GM23338 (cell line): ENCODE measurements at regions not wholly inside any gene's neighbourhood (a gene's known extent, or its start where the extent isn't known, plus 50 kb on each side); places are given as distances from the start of the nearest gene placed in this dataset.
"Not testable (repeated sequence)": the region's sequence is repeated elsewhere in the genome, so short reads cannot be mapped to it uniquely, and the experiment has no call there.

Experiments
- ATAC-seq: fragments of 200-7000 bp; cut with Tn5 transposase; 3 replicates; pipeline ENCODE4 v1.9.1; 2020
- DNase-seq: peaks from one replicate; pipeline ENCODE4 v3.0.0-alpha.2; 2015; ENCODE audit warnings: low spot score
- H2AFZ ChIP-seq: fragments of 200-600 bp; sonication (generic); 2 replicates; pipeline ENCODE4 v1.8.0; 2016; ENCODE audit warnings: antibody characterized with exemption, mild to moderate bottlenecking, moderate library complexity
- H3F3A ChIP-seq: fragments of 200-600 bp; sonication (generic); replicated peaks from 2 replicates; pipeline ENCODE4 v1.8.0; 2017; ENCODE audit warnings: antibody characterized with exemption, mixed run types, low read depth
- H3K27ac ChIP-seq: fragments of 200-600 bp; sonication (generic); 2 replicates; pipeline ENCODE4 v1.6.1; 2016; ENCODE audit warnings: low read depth
- H3K27me3 ChIP-seq: fragments of 200-600 bp; sonication (generic); 2 replicates; pipeline ENCODE4 v1.8.0; 2016; ENCODE audit warnings: mild to moderate bottlenecking, mixed run types, moderate library complexity; ENCODE audit not compliant: insufficient read depth
- H3K36me3 ChIP-seq: fragments of 200-600 bp; sonication (generic); 2 replicates; pipeline ENCODE4 v1.8.0; 2016; ENCODE audit warnings: mild to moderate bottlenecking; ENCODE audit not compliant: insufficient read depth
- H3K4me1 ChIP-seq: fragments of 200-600 bp; sonication (generic); 2 replicates; pipeline ENCODE4 v1.8.0; 2016; ENCODE audit warnings: mild to moderate bottlenecking, moderate library complexity; ENCODE audit not compliant: insufficient read depth
- H3K4me2 ChIP-seq: fragments of 200-600 bp; sonication (generic); 2 replicates; pipeline ENCODE4 v1.7.1; 2017; ENCODE audit warnings: mixed run types
- H3K4me3 ChIP-seq: fragments of 200-600 bp; sonication (generic); 2 replicates; pipeline ENCODE4 v1.6.1; 2016; ENCODE audit warnings: mixed run types
- H3K79me2 ChIP-seq: fragments of 200-600 bp; sonication (generic); replicated peaks from 2 replicates; pipeline ENCODE4 v1.8.0; 2017; ENCODE audit warnings: mild to moderate bottlenecking; ENCODE audit not compliant: insufficient read depth
- H3K9me2 ChIP-seq: fragments of 200-600 bp; sonication (generic); 2 replicates; pipeline ENCODE4 v1.8.0; 2017; ENCODE audit not compliant: insufficient read depth
- H4K20me1 ChIP-seq: fragments of 200-600 bp; sonication (generic); replicated peaks from 2 replicates; pipeline ENCODE4 v1.8.0; 2017; ENCODE audit warnings: mild to moderate bottlenecking; ENCODE audit not compliant: insufficient read depth
- H3K27ac Mint-ChIP-seq: 2 replicates; pipeline ENCODE4 v1.8.0; 2020; ENCODE audit warnings: inconsistent platforms, mild to moderate bottlenecking, moderate library complexity, mixed read lengths
- H3K27me3 Mint-ChIP-seq: 3 replicates; pipeline ENCODE4 v1.8.0; 2022; ENCODE audit warnings: low read depth, mild to moderate bottlenecking, moderate library complexity, mixed read lengths, inconsistent platforms; ENCODE audit not compliant: insufficient read depth, poor library complexity
- H3K36me3 Mint-ChIP-seq: 3 replicates; pipeline ENCODE4 v1.8.0; 2021; ENCODE audit warnings: low read depth, mild to moderate bottlenecking, inconsistent platforms, moderate library complexity, mixed read lengths
- H3K4me1 Mint-ChIP-seq: 3 replicates; pipeline ENCODE4 v1.8.0; 2020; ENCODE audit warnings: mild to moderate bottlenecking, inconsistent platforms, mixed read lengths
- H3K4me3 Mint-ChIP-seq: 3 replicates; pipeline ENCODE4 v1.8.0; 2021; ENCODE audit warnings: moderate library complexity, mild to moderate bottlenecking, inconsistent platforms, mixed read lengths
- H3K9me3 Mint-ChIP-seq: 3 replicates; pipeline ENCODE4 v1.8.0; 2020; ENCODE audit warnings: moderate library complexity, mild to moderate bottlenecking, inconsistent platforms, mixed read lengths
- CREB1 ChIP-seq: fragments of 250-450 bp; sonication (Bioruptor Pico); IDR thresholded peaks from 2 replicates; pipeline ENCODE4 v1.5.0; 2020; ENCODE audit warnings: low read depth, mild to moderate bottlenecking, moderate library complexity
- ETS1 ChIP-seq: IDR thresholded peaks from 2 replicates; pipeline ENCODE4 v1.6.1; 2016; ENCODE audit warnings: antibody characterized with exemption
- EZH2phosphoT487 ChIP-seq: fragments of 200-600 bp; sonication (generic); IDR thresholded peaks from one replicate; pipeline ENCODE4 v1.8.1; 2018; ENCODE audit warnings: antibody characterized with exemption; ENCODE audit not compliant: unreplicated experiment
- NANOG ChIP-seq: IDR thresholded peaks from 2 replicates; pipeline ENCODE4 v1.6.1; 2016; ENCODE audit warnings: antibody characterized with exemption, borderline replicate concordance
- REST ChIP-seq: IDR thresholded peaks from one replicate; pipeline ENCODE4 v1.6.1; 2018; ENCODE audit warnings: antibody characterized with exemption; ENCODE audit not compliant: unreplicated experiment
- ZNF114 ChIP-seq: fragments of 250-450 bp; sonication (Bioruptor Pico); IDR thresholded peaks from 2 replicates; pipeline ENCODE4 v1.5.0; 2020; ENCODE audit warnings: mild to moderate bottlenecking, moderate library complexity
- ZNF331 ChIP-seq: fragments of 250-450 bp; sonication (Bioruptor Pico); IDR thresholded peaks from 2 replicates; pipeline ENCODE4 v1.5.0; 2020; ENCODE audit warnings: low read depth, mild to moderate bottlenecking, moderate library complexity
- TF ChIP-seq, protein P1 (sequence below), 2 experiments: fragments of 200-600 bp in 1 of 2; sonication (generic) in 1 of 2; conservative IDR thresholded peaks; 2 replicates each; pipeline versions ENCODE4 v1.5.1 to v1.6.1; 2016 to 2017; ENCODE audit warnings: antibody characterized with exemption in 2 of 2, low read depth in 2 of 2, mild to moderate bottlenecking in 2 of 2, moderate library complexity in 1 of 2

DNA sequence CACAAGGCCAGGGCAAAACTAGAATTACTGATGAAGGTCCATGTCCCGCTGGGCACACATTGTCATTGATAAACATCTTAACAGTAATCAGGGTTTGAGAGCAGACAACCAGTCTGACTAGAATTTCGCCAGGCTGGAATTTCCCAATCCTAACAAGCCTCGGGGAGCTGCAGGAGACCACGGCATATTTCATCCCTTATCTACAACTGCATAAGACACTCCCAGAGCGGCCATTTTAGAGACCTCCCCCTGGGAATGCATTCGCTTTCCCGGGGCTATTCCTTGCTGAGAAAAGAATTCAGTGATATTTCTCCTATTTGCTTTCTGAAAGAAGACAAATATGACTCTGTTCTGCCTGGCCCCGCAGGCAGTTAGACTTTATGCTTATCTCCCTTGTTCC, 611.3 kb upstream of the FAM98A start:
- not testable (repeated sequence) for H3K4me3 Mint-ChIP-seq, ATAC-seq, H3K36me3 ChIP-seq, H3K27ac ChIP-seq, H3K4me2 ChIP-seq, H3K27me3 Mint-ChIP-seq, H3K4me1 ChIP-seq, H3K79me2 ChIP-seq, H3K4me1 Mint-ChIP-seq, H3K27me3 ChIP-seq, H3K27ac Mint-ChIP-seq, H4K20me1 ChIP-seq, H3F3A ChIP-seq, H3K4me3 ChIP-seq, H2AFZ ChIP-seq
- peaks cover 38% of the 10 kb centered on the region for H3K36me3 Mint-ChIP-seq
- peaks cover 48% of the 10 kb centered on the region for H3K9me3 Mint-ChIP-seq
- DNase-seq = peak; percentile 61
- H3K9me2 ChIP-seq = peaks cover 17% of the 10 kb centered on the region; the same call in 1 of the 2 replicates

DNA sequence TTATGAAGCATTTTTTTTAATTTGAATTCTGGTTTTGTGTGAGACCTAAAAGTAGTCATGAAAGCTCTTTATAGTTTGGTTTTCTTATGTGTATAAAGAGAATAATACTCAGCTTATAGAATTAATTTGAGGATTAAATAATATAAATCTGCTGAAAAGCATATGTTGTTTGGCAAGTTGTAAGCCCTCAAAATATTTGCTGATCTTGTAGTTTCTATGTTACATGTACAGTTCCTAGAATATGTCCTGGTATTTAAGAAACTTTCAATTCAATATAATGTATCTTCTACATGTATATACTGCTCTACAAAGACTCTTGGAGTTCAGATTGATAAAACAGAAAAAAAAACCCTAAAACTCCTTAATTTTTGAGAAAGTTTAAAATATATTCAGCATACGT, 605.5 kb upstream of the FAM98A start:
- no peak overlapping the region for H3K4me2 ChIP-seq
- TF ChIP-seq ETS1 (no peak), ZNF331 (CRISPR knock-in tag) (no peak), ZNF114 (CRISPR knock-in tag) (no peak), EZH2phosphoT487 (no peak), CREB1 (CRISPR knock-in tag) (no peak), NANOG (no peak), REST (no peak)
- TF ChIP-seq, protein P1, sequence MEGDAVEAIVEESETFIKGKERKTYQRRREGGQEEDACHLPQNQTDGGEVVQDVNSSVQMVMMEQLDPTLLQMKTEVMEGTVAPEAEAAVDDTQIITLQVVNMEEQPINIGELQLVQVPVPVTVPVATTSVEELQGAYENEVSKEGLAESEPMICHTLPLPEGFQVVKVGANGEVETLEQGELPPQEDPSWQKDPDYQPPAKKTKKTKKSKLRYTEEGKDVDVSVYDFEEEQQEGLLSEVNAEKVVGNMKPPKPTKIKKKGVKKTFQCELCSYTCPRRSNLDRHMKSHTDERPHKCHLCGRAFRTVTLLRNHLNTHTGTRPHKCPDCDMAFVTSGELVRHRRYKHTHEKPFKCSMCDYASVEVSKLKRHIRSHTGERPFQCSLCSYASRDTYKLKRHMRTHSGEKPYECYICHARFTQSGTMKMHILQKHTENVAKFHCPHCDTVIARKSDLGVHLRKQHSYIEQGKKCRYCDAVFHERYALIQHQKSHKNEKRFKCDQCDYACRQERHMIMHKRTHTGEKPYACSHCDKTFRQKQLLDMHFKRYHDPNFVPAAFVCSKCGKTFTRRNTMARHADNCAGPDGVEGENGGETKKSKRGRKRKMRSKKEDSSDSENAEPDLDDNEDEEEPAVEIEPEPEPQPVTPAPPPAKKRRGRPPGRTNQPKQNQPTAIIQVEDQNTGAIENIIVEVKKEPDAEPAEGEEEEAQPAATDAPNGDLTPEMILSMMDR (conservative IDR thresholded peaks at IDR 0.05; ENCODE audit: low read depth in 2 of 2) = no peak
- H3K4me3 ChIP-seq = no peak overlapping the region
- peaks cover 18% of the 10 kb centered on the region for H3K9me2 ChIP-seq
- Mint-ChIP-seq H3K4me3 (no peak overlapping the region), H3K36me3 (peaks cover 19% of the 10 kb centered on the region), H3K9me3 (peaks cover 28% of the 10 kb centered on the region), H3K4me1 (no peaks in the 10 kb centered on the region), H3K27me3 (peaks cover 2% of the 10 kb centered on the region), H3K27ac (no peak overlapping the region)
- H4K20me1 ChIP-seq = no peaks in the 10 kb centered on the region
- H3K4me1 ChIP-seq = no peaks in the 10 kb centered on the region
- no peaks in the 10 kb centered on the region for H3K79me2 ChIP-seq
- no peak for ATAC-seq
- H3K27me3 ChIP-seq = no peaks in the 10 kb centered on the region
- DNase-seq = no peak
- no peak overlapping the region for H3K27ac ChIP-seq
- H3F3A ChIP-seq = no peaks in the 10 kb centered on the region
- peaks cover 4% of the 10 kb centered on the region; the same call in 1 of the 2 replicates for H3K36me3 ChIP-seq
- H2AFZ ChIP-seq = no peak overlapping the region
